Naive thymus-derived CD4-positive, alpha-beta T cell (primary cell): ENCODE measurements at regions not wholly inside any gene's neighbourhood (a gene's known extent, or its start where the extent isn't known, plus 50 kb on each side); places are given as distances from the start of the nearest gene placed in this dataset.

Experiments
- ATAC-seq: fragments of 150-1000 bp; cut with Tn5 transposase; 2 replicates; pipeline ENCODE4 v1.10.0; 2021; ENCODE audit warnings: mild to moderate bottlenecking, moderate library complexity
- CTCF ChIA-PET: fragments of 350-600 bp; sonication (Branson Sonifier 250); formaldehyde crosslinking; loops from one replicate; lab custom pipeline; 2021; ENCODE audit warnings: antibody characterized with exemption; lab: Charles Lee
- POLR2A ChIA-PET: fragments of 350-600 bp; sonication (Branson Sonifier 250); formaldehyde crosslinking; loops from one replicate; lab custom pipeline; 2021; ENCODE audit warnings: antibody characterized with exemption, inconsistent platforms; lab: Charles Lee
- DNase-seq, 9 donors: peaks; one replicate each; pipeline versions ENCODE4 v3.0.0 to v3.0.0-alpha.2; 2020 to 2022; ENCODE audit warnings: mixed read lengths in 1 of 9
- H3K27ac ChIP-seq: one replicate; pipeline ENCODE4 v1.7.0; 2013; ENCODE audit warnings: mild to moderate bottlenecking, low read depth, low read length, moderate library complexity
- H3K27me3 ChIP-seq, 2 donors: one replicate each; pipeline ENCODE4 v1.7.0; 2013; ENCODE audit warnings: low read length in 2 of 2, mild to moderate bottlenecking in 2 of 2, moderate library complexity in 2 of 2; ENCODE audit not compliant: control insufficient read depth in 2 of 2, insufficient read depth in 2 of 2
- H3K36me3 ChIP-seq, 3 experiments: 1 replicate in 2 of 3; 2 replicates in 1 of 3; pipeline ENCODE4 v1.7.0; 2013; ENCODE audit warnings: low read length in 3 of 3, mild to moderate bottlenecking in 3 of 3, moderate library complexity in 1 of 3; ENCODE audit not compliant: insufficient read depth in 3 of 3, control insufficient read depth in 2 of 3
- H3K4me1 ChIP-seq, 2 donors: one replicate each; pipeline ENCODE4 v1.7.0; 2013; ENCODE audit warnings: low read length in 2 of 2, mild to moderate bottlenecking in 2 of 2, moderate library complexity in 1 of 2; ENCODE audit not compliant: control insufficient read depth in 2 of 2, insufficient read depth in 2 of 2
- H3K4me3 ChIP-seq: 2 replicates; pipeline ENCODE4 v1.7.0; 2013; ENCODE audit warnings: mild to moderate bottlenecking, low read length
- H3K9me3 ChIP-seq, 3 experiments: 1 replicate in 2 of 3; 2 replicates in 1 of 3; pipeline ENCODE4 v1.7.0; 2013; ENCODE audit warnings: low read length in 3 of 3; ENCODE audit not compliant: control insufficient read depth in 2 of 3
- H3K27ac Mint-ChIP-seq, 9 donors: one replicate each; pipeline ENCODE4 v1.8.0; 2020 to 2022; ENCODE audit warnings: mixed read lengths in 9 of 9, mild to moderate bottlenecking in 8 of 9, moderate library complexity in 5 of 9, inconsistent platforms in 2 of 9
- H3K27me3 Mint-ChIP-seq, 5 donors: one replicate each; pipeline ENCODE4 v1.8.0; 2021 to 2022; ENCODE audit warnings: mixed read lengths in 5 of 5, mild to moderate bottlenecking in 1 of 5
- H3K36me3 Mint-ChIP-seq, 5 donors: one replicate each; pipeline ENCODE4 v1.8.0; 2020 to 2022; ENCODE audit warnings: mixed read lengths in 5 of 5, mild to moderate bottlenecking in 3 of 5, inconsistent platforms in 1 of 5
- H3K4me1 Mint-ChIP-seq, 7 donors: one replicate each; pipeline ENCODE4 v1.8.0; 2020 to 2022; ENCODE audit warnings: mixed read lengths in 7 of 7, mild to moderate bottlenecking in 3 of 7, inconsistent platforms in 1 of 7
- H3K4me3 Mint-ChIP-seq, 10 donors: one replicate each; pipeline ENCODE4 v1.8.0; 2020 to 2022; ENCODE audit warnings: mild to moderate bottlenecking in 10 of 10, mixed read lengths in 10 of 10, moderate library complexity in 6 of 10, inconsistent platforms in 2 of 10
- H3K9me3 Mint-ChIP-seq, 11 donors: one replicate each; pipeline ENCODE4 v1.8.0; 2020 to 2022; ENCODE audit warnings: mixed read lengths in 11 of 11, mild to moderate bottlenecking in 4 of 11, inconsistent platforms in 1 of 11, moderate library complexity in 1 of 11
- intact Hi-C, 2 donors: fragments of 100-400 bp; cut with micrococcal nuclease; formaldehyde crosslinking; loops; one replicate each; pipeline ENCODE4 v1.15.1; 2023

GRCh38 chr14:75341620-75342019 lies 63.0 kb downstream of the FOS start:
- no peak overlapping the region for H3K27ac ChIP-seq
- no peak overlapping the region for H3K4me3 Mint-ChIP-seq
- peaks cover 0 to 7% (median 5%) of the 10 kb centered on the region in 5 donors for H3K36me3 Mint-ChIP-seq
- peaks cover 0 to 10% (median 2%) of the 10 kb centered on the region in 11 donors for H3K9me3 Mint-ChIP-seq
- no peaks in the 10 kb centered on the region for H3K27me3 ChIP-seq
- no peak for DNase-seq
- CTCF ChIA-PET: no interaction called here
- H3K27me3 Mint-ChIP-seq: peaks cover 0 to 16% (median 3%) of the 10 kb centered on the region in 5 donors
- POLR2A ChIA-PET: no interaction called here
- no peak overlapping the region for H3K27ac Mint-ChIP-seq
- intact Hi-C loops: no loop called here
- peaks cover 0 to 5% (median 0%) of the 10 kb centered on the region in 7 donors for H3K4me1 Mint-ChIP-seq
- no peaks in the 10 kb centered on the region for H3K9me3 ChIP-seq
- no peaks in the 10 kb centered on the region for H3K36me3 ChIP-seq
- no peak overlapping the region for H3K4me3 ChIP-seq
- peak; percentile 70 for ATAC-seq
- no peaks in the 10 kb centered on the region for H3K4me1 ChIP-seq

- Histone ChIP-seq H3K9me3 (no peaks in the 10 kb centered on the region), H3K36me3 (no peaks in the 10 kb centered on the region), H3K4me1 (no peaks in the 10 kb centered on the region), H3K27me3 (no peaks in the 10 kb centered on the region), H3K27ac (no peak overlapping the region), H3K4me3 (no peak overlapping the region)
- intact Hi-C loops: no loop called here
- peak; percentile 45 for ATAC-seq
- Mint-ChIP-seq H3K27ac (no peak overlapping the region), H3K4me1 (peaks cover 0 to 5% (median 0%) of the 10 kb centered on the region in 7 donors), H3K9me3 (peaks cover 0 to 10% (median 0%) of the 10 kb centered on the region in 11 donors), H3K27me3 (peaks cover 0 to 16% (median 3%) of the 10 kb centered on the region in 5 donors), H3K4me3 (no peak overlapping the region), H3K36me3 (peaks cover 0 to 7% (median 5%) of the 10 kb centered on the region in 5 donors)
- DNase-seq: no peak
- POLR2A ChIA-PET: interaction anchor here (1.4 kb wide), 1 partner anchor 9 kb away, joined by 4 read pairs; no protein-coding TSS in a partner anchor
- CTCF ChIA-PET: interaction anchor here (0.5 to 1.2 kb wide), 3 partner anchors 9 to 219 kb away, joined by 3 to 4 read pairs (median 3); no protein-coding TSS in a partner anchor
Observed at GRCh38 chr14:75342762-75343599, 64.4 kb downstream of the FOS start.

GRCh38 chr14:75343911-75344310 lies 65.3 kb downstream of the FOS start:
- Mint-ChIP-seq H3K27me3 (peaks cover 0 to 11% (median 3%) of the 10 kb centered on the region in 5 donors), H3K4me1 (peaks cover 0 to 4% (median 0%) of the 10 kb centered on the region in 7 donors), H3K36me3 (peaks cover 0 to 7% (median 5%) of the 10 kb centered on the region in 5 donors), H3K4me3 (no peak overlapping the region), H3K27ac (no peak overlapping the region), H3K9me3 (peaks cover 0 to 7% (median 0%) of the 10 kb centered on the region in 11 donors)
- POLR2A ChIA-PET: no interaction called here
- ATAC-seq (no peak), DNase-seq (no peak)
- CTCF ChIA-PET: no interaction called here
- no peak overlapping the region for H3K4me3 ChIP-seq
- no peaks in the 10 kb centered on the region for H3K27me3 ChIP-seq
- intact Hi-C loops: no loop called here
- H3K27ac ChIP-seq: no peak overlapping the region
- no peaks in the 10 kb centered on the region for H3K4me1 ChIP-seq
- H3K9me3 ChIP-seq: no peaks in the 10 kb centered on the region
- H3K36me3 ChIP-seq: no peaks in the 10 kb centered on the region

GRCh38 chr14:75344411-75344810 lies 65.8 kb downstream of the FOS start:
- no peak overlapping the region for H3K4me3 ChIP-seq
- H3K36me3 Mint-ChIP-seq: peaks cover 0 to 7% (median 6%) of the 10 kb centered on the region in 5 donors
- H3K4me1 ChIP-seq: no peaks in the 10 kb centered on the region
- POLR2A ChIA-PET: no interaction called here
- H3K36me3 ChIP-seq: no peaks in the 10 kb centered on the region
- DNase-seq: no peak
- H3K9me3 Mint-ChIP-seq: peaks cover 0 to 8% (median 2%) of the 10 kb centered on the region in 11 donors
- peaks cover 0 to 11% (median 3%) of the 10 kb centered on the region in 5 donors for H3K27me3 Mint-ChIP-seq
- no peaks in the 10 kb centered on the region for H3K27me3 ChIP-seq
- H3K4me1 Mint-ChIP-seq: peaks cover 0 to 4% (median 0%) of the 10 kb centered on the region in 7 donors
- CTCF ChIA-PET: no interaction called here
- no peak overlapping the region for H3K27ac Mint-ChIP-seq
- H3K4me3 Mint-ChIP-seq: no peak overlapping the region
- H3K27ac ChIP-seq: no peak overlapping the region
- no peaks in the 10 kb centered on the region for H3K9me3 ChIP-seq
- ATAC-seq: peak; percentile 48
- intact Hi-C loops: no loop called here

- H3K9me3 Mint-ChIP-seq: peaks cover 0 to 14% (median 6%) of the 10 kb centered on the region in 11 donors
- POLR2A ChIA-PET: interaction anchor here (1.0 kb wide), 1 partner anchor 22 kb away, joined by 4 read pairs; no protein-coding TSS in a partner anchor
- no peak overlapping the region for H3K4me3 Mint-ChIP-seq
- intact Hi-C loops: no loop called here
- peaks cover 0 to 7% (median 3%) of the 10 kb centered on the region in 5 donors for H3K36me3 Mint-ChIP-seq
- Histone ChIP-seq H3K27me3 (no peaks in the 10 kb centered on the region), H3K4me1 (no peaks in the 10 kb centered on the region), H3K9me3 (no peaks in the 10 kb centered on the region), H3K36me3 (no peaks in the 10 kb centered on the region), H3K4me3 (no peak overlapping the region), H3K27ac (no peak overlapping the region)
- ATAC-seq: no peak
- peaks cover 0 to 1% (median 0%) of the 10 kb centered on the region in 7 donors for H3K4me1 Mint-ChIP-seq
- H3K27me3 Mint-ChIP-seq: peaks cover 0 to 2% (median 0%) of the 10 kb centered on the region in 5 donors
- DNase-seq: no peak
- CTCF ChIA-PET: no interaction called here
- no peak overlapping the region for H3K27ac Mint-ChIP-seq
Observed at GRCh38 chr14:75350505-75351060, 72.0 kb downstream of the FOS start.

- POLR2A ChIA-PET: no interaction called here
- Histone ChIP-seq H3K9me3 (no peaks in the 10 kb centered on the region), H3K27me3 (no peaks in the 10 kb centered on the region), H3K27ac (no peak overlapping the region), H3K4me3 (no peak overlapping the region), H3K36me3 (no peaks in the 10 kb centered on the region), H3K4me1 (no peaks in the 10 kb centered on the region)
- intact Hi-C loops: no loop called here
- peaks cover 0 to 9% (median 5%) of the 10 kb centered on the region in 7 donors for H3K4me1 Mint-ChIP-seq
- peaks cover 0 to 1% (median 0%) of the 10 kb centered on the region in 11 donors for H3K9me3 Mint-ChIP-seq
- peaks cover 0 to 22% (median 0%) of the 10 kb centered on the region in 5 donors for H3K27me3 Mint-ChIP-seq
- DNase-seq (no peak), ATAC-seq (no peak)
- H3K27ac Mint-ChIP-seq: no peak overlapping the region
- CTCF ChIA-PET: no interaction called here
- H3K36me3 Mint-ChIP-seq: no peaks in the 10 kb centered on the region
- no peak overlapping the region for H3K4me3 Mint-ChIP-seq
Observed at GRCh38 chr14:75359098-75359497, 68.7 kb upstream of the JDP2 start.
